ENCODE measurements at regions not wholly inside any gene's neighbourhood (a gene's known extent, or its start where the extent isn't known, plus 50 kb on each side); places are given as distances from the start of the nearest gene placed in this dataset.

DNA sequence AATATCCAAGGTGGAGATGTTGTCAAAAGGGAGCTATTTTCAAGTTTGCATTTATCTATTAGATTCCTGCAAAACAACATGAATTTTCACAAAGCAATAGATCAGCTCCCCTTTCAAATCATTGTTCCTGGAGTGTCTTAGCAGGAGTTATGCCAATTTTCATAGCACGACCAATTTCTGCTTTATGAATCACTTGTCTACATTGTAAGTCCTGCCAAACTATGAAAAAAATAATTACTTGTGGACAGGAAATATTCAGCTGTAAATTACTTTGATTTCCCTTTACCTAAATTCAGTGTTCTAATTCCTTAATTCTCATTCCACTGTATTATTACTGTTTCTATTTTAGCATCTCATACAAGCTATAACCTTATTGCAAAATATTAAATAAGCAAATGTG lies 1289.6 kb downstream of the NSUN3 start:
- Histone ChIP-seq H3K4me2 (ENCODE audit: low read length) (no peak overlapping the region), H3K9ac (ENCODE audit: low read length) (no peak overlapping the region), H3K27me3 (ENCODE audit: insufficient read depth, low read depth, low read length) (no peaks in the 10 kb centered on the region), H3K36me3 (ENCODE audit: insufficient read depth, low read length) (no peaks in the 10 kb centered on the region), H3K9me3 (ENCODE audit: low read length) (no peaks in the 10 kb centered on the region), H3F3A (ENCODE audit: insufficient read depth, low read length, poor library complexity, severe bottlenecking) (no peaks in the 10 kb centered on the region), H2AFZ (ENCODE audit: low read depth, low read length) (no peak overlapping the region), H3K4me3 (ENCODE audit: low read length) (no peak overlapping the region), H3K9me2 (ENCODE audit: insufficient read depth, low read length) (no peaks in the 10 kb centered on the region), H3K79me2 (replicated peaks; ENCODE audit: insufficient read depth, low read length) (no peaks in the 10 kb centered on the region), H4K20me1 (ENCODE audit: insufficient read depth) (no peaks in the 10 kb centered on the region), H3K27ac (ENCODE audit: low read length) (no peak overlapping the region)
- TF ChIP-seq EP300 (conservative IDR thresholded peaks at IDR 0.05; ENCODE audit: poor library complexity, severe bottlenecking): no peak

DNA sequence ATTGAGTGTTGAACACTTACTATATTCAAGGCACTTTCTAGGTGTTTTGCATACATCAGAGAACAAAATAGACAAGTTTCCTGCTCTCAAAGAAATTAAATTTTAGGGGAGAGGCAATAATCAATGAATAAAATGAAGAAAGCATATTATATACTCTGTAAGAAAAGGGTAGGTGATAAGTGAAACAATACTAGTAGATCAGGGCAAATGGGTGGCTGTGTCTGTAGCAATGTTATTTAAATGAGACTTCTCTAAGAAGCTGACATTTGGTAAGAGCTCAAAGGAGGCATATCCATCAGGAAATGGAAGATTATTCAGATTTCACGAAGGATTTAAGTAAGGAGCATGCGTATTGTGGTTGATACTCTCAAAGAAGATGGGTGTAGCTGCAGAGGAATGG lies 1291.6 kb downstream of the NSUN3 start:
- no peak overlapping the region for H3K9ac ChIP-seq (ENCODE audit: low read length)
- no peak overlapping the region for H3K4me3 ChIP-seq (ENCODE audit: low read length)
- H3K27ac ChIP-seq (ENCODE audit: low read length): no peak overlapping the region
- H4K20me1 ChIP-seq (ENCODE audit: insufficient read depth): no peaks in the 10 kb centered on the region
- H3K36me3 ChIP-seq (ENCODE audit: insufficient read depth, low read length): no peaks in the 10 kb centered on the region
- H3K9me3 ChIP-seq (ENCODE audit: low read length): no peaks in the 10 kb centered on the region
- H2AFZ ChIP-seq (ENCODE audit: low read depth, low read length): no peak overlapping the region
- H3K4me2 ChIP-seq (ENCODE audit: low read length): no peak overlapping the region
- H3K27me3 ChIP-seq (ENCODE audit: insufficient read depth, low read depth, low read length): no peaks in the 10 kb centered on the region
- no peaks in the 10 kb centered on the region for H3K9me2 ChIP-seq (ENCODE audit: insufficient read depth, low read length)
- H3K79me2 ChIP-seq (replicated peaks; ENCODE audit: insufficient read depth, low read length): no peaks in the 10 kb centered on the region
- no peaks in the 10 kb centered on the region for H3F3A ChIP-seq (ENCODE audit: insufficient read depth, low read length, poor library complexity, severe bottlenecking)
- TF ChIP-seq, protein P1, sequence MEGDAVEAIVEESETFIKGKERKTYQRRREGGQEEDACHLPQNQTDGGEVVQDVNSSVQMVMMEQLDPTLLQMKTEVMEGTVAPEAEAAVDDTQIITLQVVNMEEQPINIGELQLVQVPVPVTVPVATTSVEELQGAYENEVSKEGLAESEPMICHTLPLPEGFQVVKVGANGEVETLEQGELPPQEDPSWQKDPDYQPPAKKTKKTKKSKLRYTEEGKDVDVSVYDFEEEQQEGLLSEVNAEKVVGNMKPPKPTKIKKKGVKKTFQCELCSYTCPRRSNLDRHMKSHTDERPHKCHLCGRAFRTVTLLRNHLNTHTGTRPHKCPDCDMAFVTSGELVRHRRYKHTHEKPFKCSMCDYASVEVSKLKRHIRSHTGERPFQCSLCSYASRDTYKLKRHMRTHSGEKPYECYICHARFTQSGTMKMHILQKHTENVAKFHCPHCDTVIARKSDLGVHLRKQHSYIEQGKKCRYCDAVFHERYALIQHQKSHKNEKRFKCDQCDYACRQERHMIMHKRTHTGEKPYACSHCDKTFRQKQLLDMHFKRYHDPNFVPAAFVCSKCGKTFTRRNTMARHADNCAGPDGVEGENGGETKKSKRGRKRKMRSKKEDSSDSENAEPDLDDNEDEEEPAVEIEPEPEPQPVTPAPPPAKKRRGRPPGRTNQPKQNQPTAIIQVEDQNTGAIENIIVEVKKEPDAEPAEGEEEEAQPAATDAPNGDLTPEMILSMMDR (IDR thresholded peaks at IDR 0.05; ENCODE audit: poor library complexity, severe bottlenecking): no peak
- TF ChIP-seq, protein P2, sequence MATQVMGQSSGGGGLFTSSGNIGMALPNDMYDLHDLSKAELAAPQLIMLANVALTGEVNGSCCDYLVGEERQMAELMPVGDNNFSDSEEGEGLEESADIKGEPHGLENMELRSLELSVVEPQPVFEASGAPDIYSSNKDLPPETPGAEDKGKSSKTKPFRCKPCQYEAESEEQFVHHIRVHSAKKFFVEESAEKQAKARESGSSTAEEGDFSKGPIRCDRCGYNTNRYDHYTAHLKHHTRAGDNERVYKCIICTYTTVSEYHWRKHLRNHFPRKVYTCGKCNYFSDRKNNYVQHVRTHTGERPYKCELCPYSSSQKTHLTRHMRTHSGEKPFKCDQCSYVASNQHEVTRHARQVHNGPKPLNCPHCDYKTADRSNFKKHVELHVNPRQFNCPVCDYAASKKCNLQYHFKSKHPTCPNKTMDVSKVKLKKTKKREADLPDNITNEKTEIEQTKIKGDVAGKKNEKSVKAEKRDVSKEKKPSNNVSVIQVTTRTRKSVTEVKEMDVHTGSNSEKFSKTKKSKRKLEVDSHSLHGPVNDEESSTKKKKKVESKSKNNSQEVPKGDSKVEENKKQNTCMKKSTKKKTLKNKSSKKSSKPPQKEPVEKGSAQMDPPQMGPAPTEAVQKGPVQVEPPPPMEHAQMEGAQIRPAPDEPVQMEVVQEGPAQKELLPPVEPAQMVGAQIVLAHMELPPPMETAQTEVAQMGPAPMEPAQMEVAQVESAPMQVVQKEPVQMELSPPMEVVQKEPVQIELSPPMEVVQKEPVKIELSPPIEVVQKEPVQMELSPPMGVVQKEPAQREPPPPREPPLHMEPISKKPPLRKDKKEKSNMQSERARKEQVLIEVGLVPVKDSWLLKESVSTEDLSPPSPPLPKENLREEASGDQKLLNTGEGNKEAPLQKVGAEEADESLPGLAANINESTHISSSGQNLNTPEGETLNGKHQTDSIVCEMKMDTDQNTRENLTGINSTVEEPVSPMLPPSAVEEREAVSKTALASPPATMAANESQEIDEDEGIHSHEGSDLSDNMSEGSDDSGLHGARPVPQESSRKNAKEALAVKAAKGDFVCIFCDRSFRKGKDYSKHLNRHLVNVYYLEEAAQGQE (IDR thresholded peaks at IDR 0.05; ENCODE audit: borderline replicate concordance): no peak
- TF ChIP-seq RAD21 (conservative IDR thresholded peaks at IDR 0.05) (no peak), POLR2AphosphoS5 (IDR thresholded peaks at IDR 0.05) (no peak), TAF1 (IDR thresholded peaks at IDR 0.05; ENCODE audit: low read depth) (no peak), SMC3 (conservative IDR thresholded peaks at IDR 0.05; ENCODE audit: poor library complexity) (no peak), EP300 (conservative IDR thresholded peaks at IDR 0.05; ENCODE audit: poor library complexity, severe bottlenecking) (no peak), EZH2 (IDR thresholded peaks at IDR 0.05; ENCODE audit: borderline replicate concordance, insufficient read depth, low read length, poor library complexity, severe bottlenecking) (no peak), MXI1 (conservative IDR thresholded peaks at IDR 0.05; ENCODE audit: poor library complexity, severe bottlenecking) (no peak)
